ENCODE measurements at regions not wholly inside any gene's neighbourhood (a gene's known extent, or its start where the extent isn't known, plus 50 kb on each side); places are given as distances from the start of the nearest gene placed in this dataset.

DNA sequence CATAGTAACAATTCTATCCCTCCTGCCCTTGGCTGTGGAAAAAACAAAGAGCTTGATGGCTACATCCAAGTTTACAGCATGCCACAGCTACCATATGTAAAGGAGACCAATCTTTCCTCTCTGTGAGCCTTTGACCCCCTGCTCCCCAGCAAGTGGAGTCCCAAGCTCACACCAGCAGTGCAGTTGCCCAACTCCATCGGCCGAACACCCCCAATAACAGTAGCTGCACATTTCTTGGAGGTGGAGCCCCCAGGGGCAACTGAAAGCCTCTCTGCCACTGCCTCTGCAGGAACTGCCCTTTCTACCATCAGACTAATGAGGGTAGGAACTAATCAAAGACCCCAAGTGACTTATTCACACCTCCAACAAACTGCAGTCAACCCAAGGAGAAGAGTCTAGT, 81.0 kb upstream of the TCEAL2 start:
- TF ChIP-seq, protein P1, sequence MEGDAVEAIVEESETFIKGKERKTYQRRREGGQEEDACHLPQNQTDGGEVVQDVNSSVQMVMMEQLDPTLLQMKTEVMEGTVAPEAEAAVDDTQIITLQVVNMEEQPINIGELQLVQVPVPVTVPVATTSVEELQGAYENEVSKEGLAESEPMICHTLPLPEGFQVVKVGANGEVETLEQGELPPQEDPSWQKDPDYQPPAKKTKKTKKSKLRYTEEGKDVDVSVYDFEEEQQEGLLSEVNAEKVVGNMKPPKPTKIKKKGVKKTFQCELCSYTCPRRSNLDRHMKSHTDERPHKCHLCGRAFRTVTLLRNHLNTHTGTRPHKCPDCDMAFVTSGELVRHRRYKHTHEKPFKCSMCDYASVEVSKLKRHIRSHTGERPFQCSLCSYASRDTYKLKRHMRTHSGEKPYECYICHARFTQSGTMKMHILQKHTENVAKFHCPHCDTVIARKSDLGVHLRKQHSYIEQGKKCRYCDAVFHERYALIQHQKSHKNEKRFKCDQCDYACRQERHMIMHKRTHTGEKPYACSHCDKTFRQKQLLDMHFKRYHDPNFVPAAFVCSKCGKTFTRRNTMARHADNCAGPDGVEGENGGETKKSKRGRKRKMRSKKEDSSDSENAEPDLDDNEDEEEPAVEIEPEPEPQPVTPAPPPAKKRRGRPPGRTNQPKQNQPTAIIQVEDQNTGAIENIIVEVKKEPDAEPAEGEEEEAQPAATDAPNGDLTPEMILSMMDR (conservative IDR thresholded peaks at IDR 0.05), result no peak
- TF ChIP-seq ZFX (IDR thresholded peaks at IDR 0.05), result no peak
